ENCODE measurements at regions not wholly inside any gene's neighbourhood (a gene's known extent, or its start where the extent isn't known, plus 50 kb on each side); places are given as distances from the start of the nearest gene placed in this dataset.
"Not testable (repeated sequence)": the region's sequence is repeated elsewhere in the genome, so short reads cannot be mapped to it uniquely, and the experiment has no call there.

DNA sequence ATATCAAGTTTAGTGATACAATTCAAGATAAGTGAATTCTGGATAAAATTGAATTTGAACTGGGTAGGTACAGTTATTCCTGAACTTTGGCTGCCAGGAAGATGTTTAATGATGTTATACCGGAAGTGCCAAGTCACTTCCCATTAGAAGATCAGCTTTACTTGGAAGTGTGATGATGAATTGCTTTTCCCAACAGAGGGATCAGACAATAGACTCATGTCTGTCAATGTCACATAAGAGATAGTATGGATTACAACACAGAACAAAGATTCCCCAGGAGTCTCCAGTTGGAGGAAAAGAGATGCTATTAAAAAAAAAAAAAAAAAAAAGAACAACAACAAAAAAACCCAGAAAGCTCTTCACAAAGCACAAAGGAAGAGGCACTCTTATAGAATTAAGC lies 497.9 kb upstream of the EPHA7 start:
- no peak for DNase-seq

DNA sequence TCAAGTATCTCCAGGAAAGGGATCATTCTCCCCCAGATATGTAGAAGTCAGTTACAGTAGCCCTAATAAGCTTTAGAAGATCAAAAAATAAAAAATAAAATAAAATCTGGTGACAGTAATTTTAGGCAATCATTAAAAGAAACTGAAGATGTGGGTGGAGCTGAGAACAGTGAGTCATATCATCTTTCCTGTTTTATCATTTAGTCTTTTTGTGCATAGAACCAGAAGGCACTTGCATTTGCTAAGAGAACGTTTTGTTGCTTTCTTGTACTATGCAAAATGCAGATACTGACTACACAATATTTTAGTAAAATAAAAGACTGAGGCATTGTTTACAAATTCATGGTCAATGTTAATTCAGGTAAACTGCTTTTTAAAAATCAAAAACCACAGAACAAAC lies 497.4 kb upstream of the EPHA7 start:
- no peak for DNase-seq

DNA sequence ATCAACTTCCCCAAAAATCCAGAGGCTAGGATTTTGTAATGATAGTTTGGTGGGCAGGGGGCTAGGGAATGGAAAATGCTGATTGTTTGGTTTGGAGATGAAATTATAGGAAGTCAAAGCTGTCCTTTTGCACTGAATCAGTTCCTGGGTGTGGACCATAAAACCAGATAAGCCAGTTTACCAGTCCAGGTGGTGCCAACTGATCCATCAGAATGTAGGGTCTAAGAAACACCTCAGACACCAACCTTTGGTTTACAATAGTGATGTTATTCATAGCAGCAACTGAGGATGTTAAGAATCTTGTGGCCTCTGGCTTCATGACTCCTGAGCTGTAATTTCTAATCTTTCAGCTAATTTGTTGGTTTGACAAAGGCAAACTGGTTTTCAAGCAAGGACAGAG lies 496.6 kb upstream of the EPHA7 start:
- DNase-seq, result no peak

DNA sequence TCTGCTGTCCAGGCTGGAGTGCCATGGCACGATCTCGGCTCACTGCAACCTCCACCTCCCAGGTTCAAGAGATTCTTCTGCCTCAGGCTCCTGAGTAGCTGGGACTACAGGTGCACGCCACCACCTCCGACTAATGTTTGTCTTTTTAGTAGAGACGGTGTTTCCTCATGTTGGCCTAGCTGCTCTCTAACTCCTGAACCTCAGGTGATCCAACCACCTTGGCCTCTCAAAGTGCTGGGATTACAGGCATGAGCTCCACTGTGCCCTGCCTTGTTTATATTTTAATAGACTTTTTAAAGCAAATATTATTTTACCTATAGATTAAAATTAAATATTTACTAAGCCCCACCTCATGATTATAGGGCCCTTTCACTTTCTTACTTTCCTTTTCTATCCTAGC lies 483.2 kb upstream of the EPHA7 start:
- DNase-seq, result no peak

DNA sequence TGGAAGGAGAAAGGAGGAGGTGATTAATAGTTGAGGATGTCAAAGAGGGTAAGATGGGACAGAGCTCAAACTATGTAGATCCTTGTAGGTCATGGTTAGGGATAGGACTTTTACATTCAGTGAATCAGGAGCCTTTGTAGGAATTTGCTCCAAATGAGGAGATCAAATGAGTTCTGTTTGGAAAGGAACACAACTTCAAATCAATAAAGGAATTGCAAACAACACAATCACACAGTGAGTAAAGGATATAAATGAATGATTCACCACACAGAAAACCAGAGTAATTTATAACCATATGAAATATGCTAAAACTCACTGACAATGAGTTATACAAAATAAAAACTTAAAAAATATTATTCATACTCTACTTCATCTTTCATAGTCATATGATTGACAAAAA lies 480.8 kb upstream of the EPHA7 start:
- DNase-seq, result no peak

DNA sequence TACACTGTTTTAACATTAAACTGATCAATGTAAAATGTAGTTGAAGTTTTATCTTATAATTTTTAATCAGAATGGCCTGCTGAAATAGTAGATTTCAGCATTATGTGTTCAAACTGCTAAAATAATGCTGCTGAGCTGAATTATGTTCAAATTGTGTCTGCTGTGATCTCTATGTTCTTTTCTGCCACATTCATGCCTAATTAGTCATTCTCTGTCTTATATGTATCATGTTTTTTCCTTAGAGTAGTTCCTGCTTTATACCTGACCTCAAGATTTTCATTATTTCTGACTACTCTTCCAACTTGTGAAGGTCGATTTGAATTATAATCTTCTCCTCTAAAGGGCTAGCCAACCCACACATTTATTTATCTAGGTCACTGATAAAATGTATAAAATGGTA lies 476.7 kb upstream of the EPHA7 start:
- no peak for DNase-seq

DNA sequence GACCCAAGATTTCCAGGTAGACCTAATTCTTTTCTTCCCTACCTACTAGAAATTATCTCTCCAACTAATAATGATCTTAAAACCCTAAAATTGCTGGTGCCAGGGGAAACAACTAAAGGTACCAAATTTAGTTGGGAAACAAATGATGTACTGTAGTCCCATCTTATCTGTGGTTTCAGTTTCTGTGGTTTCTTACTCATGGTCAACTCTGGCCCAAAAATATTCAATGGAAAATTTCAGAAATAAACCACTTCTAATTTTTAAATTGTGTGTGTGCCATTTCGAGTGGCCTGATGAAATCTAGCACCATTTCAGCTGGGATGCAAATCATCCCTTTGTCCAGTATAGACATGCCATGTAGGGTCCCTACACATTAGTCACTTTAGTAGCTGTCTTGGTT lies 475.2 kb upstream of the EPHA7 start:
- no peak for DNase-seq

DNA sequence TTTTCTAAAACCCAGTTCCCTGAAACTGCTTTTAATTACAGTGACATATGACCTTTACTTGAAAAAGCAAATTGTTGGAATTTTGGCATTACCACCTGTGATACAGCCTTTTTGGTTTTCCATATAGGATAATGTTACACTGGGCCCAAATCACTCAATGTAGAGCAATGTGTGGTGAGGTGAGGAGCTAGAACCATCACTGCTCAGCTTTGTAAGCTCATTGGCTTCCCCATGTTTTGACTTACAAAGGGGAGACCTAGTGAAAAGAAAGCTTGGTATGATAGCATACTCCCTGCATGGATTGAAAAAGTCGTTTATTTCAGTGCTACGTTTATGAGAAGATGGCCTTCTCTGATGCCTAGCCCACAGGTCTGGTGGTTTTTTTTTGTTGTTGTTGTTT lies 470.4 kb upstream of the EPHA7 start:
- no peak for DNase-seq

DNA sequence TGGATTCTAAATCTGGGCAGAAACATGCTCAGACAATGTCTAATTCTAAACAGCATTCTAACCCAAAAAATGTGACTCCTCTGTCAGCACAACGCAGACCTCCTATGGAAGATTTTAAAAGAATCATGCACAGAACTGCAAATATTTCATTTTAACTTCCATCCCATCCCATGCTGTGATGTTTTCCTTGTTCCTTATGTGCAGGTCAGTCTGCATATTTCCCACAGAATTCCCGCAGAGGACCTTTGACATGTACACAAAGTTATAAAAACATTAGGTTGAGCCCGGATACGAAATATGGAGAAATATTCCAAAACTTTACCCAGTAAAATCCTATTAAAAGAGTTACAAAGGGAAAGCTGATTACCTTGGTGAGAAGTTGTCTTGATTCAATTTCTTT lies 467.1 kb upstream of the EPHA7 start:
- no peak for DNase-seq

DNA sequence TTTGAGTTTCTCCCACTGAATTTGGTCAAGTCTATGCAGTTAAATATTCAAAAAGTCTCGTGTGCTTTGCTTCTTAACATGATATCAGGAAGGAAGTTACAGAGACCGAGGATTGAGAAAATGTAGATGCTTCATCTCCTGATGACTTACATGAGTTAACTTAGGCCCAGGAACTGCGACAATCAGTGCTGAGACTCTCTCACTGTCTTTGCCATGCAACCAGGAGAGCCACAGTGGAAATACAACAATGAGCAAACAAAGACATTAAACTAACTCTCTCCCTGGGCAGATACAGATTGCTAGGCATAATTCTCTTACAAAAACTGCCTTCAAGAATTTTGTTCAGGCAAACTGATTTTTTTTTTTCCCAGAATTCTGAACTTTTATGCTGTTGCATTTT lies 440.6 kb upstream of the EPHA7 start:
- DNase-seq, result no peak

DNA sequence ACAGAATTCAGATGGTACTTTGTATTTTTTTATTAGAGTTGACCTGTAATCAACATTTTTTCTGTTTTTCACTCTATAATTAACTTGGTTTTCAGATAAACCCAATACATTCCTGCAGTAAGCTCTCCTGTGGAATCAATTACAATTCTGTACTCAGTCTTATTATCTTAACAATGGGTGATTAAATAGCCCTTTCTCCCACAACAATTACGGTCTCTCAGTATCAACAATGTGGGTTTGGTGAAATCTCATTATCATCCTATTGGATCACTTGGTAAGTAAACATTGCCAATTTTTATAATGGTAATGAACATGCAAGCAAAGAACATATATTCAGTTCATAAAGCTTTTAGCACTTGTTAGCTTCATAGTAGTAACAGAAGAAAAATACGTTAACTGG lies 438.9 kb upstream of the EPHA7 start:
- DNase-seq, result no peak

DNA sequence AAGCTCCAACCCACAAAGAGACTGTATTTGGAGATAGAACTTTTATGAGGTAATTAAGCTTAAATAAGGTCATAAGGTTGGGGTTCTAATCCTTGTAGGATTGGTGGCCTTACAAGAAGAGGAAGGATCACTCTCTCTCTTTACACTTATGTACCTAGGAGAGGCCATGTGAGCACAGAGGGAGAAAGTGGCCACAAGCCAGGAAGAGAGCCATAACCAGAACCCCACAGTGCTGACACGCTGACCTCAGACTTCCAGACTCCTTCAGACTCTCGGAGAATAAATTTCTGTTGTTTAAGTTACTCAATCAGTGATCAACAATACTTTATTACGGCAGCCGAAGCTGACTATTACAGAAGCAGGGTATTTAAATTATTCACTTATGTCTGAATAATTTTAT lies 430.5 kb upstream of the EPHA7 start:
- DNase-seq, result no peak

DNA sequence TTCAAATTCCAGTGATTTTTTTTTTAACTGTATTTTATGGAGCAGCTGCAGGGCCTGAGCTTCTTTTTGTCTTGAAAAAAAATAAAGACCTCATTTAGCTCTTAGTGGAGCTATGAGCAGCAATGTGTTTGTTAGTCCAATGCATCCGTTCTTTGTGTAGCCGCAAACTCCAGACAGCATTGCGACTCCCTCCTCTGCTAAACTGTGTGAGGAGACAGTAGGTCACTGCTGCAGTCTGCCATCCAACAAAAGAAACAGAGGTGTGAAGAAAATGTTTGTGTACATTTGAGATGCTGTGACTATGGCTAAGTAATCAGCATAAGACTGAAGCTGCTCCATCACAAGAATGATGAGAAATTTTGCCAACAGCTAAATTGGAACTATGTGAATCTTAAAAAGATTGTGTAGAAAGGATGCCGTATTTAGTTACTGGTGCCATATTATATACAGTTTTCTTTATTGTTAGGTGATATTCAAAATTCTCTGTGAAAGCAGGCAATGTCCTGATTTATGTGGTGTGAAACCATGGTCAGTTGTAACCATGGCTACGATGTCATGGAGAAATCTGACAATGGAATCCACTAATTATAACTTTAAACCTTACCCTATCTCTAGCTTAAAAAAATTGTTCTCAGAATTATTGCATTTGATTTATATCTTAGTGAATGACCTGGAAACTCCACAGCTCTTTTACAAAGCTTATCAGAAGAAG lies 428.8 kb upstream of the EPHA7 start:
- no peak for DNase-seq

DNA sequence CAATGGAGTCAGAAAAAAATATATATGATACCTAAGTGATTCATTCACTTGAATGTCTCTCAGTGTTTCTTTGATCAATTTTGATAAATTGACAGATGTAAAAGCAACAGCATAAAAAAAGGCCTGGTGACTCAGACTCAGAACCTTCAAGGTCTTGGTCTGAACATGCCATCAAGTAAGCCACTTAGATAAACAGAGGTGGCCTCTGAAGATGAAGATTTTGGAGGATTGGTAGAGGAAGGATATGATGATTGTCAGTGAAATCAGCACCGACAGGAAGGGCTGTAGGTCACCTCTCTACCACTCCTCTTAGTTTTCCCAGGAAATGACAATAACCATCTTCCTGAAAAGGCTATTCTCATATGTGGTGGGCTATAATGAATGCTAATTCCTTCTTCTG lies 422.8 kb upstream of the EPHA7 start:
- DNase-seq, result no peak

DNA sequence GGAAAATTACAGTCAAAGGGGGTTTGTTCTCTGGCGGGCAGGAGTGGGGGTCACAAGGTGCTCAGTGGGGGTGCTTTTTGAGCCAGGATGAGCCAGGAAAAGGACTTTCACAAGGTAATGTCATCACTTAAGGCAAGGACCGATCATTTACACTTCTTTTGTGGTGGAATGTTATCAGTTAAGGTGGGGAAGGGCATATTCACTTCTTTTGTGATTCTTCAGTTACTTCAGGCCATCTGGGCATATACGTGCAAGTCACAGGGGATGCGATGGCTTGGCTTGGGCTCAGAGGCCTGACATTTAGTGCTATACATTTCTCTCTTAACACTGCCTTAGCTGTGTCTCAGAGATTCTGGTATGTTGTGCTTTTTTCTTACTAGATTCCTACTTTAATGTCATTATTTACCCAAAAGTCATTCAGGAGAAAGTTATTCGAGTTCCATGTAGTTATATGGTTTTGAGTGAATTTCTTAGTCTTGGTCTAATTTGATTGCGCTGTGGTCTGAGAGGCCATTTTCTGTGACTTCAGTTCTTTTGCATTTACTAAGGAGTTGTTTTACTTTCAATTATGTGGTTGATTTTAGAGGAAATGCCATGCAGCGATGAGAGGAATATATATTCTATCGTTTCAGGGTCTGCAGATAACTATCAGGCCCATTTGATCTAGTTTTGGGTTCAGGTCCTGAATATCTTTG lies 416.2 kb upstream of the EPHA7 start:
- not testable (repeated sequence) for DNase-seq

DNA sequence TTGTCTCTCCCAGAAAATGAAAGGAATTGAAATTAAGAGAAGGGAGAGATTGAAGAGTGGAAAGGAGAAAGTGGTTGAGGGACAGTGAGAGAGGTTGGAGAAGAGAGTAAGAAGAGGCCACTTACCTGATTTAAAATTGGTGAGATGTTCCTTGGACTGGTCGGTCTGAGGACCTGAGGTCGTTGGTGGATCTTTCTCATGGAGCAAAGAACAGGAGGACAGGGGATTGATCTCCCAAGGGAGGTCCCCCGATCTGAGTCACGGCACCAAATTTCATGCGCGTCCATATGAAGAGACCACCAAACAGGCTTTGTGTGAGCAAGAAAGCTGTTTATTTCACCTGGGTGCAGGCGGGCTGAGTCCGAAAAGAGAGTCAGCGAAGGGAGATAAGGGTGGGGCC lies 415.7 kb upstream of the EPHA7 start:
- DNase-seq, result not testable (repeated sequence)

DNA sequence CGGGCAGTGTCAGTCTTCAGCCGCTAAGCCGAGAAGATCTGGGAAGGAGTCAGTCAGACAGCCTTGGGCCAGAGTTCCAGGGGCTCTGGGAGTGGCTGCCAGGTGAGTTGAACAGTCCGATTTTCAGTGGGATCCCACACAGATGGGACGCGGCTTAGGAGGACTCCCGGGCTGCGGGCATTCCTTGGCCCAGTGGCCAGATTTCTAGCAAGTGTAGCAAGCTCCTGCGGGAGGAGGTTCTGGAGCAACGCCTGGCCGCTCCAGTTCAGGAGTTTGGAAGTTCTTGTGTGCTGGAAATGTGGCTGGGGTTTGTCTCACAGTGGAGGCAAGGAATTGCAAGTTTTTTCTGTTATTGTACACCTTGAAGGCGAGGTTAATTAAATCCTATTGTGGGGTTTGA lies 414.0 kb upstream of the EPHA7 start:
- DNase-seq, result not testable (repeated sequence)

DNA sequence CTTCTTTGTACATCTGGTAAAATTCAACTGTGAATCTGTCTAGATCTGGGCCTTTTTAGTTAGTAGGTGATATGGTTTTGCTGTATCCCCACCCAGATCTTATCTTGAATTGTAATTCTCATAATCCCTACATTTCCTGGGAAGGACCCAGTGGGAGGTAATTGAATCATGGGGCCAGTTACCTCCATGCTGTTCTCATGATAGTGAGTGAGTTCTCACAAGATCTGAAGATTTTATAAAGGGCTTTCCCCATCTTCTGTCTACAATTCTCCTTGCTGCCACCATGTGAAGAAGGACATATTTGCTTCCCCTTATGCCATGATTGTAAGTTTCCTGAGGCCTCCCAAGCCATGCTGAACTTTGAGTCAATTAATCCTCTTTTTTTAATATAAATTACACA lies 410.4 kb upstream of the EPHA7 start:
- not testable (repeated sequence) for DNase-seq

DNA sequence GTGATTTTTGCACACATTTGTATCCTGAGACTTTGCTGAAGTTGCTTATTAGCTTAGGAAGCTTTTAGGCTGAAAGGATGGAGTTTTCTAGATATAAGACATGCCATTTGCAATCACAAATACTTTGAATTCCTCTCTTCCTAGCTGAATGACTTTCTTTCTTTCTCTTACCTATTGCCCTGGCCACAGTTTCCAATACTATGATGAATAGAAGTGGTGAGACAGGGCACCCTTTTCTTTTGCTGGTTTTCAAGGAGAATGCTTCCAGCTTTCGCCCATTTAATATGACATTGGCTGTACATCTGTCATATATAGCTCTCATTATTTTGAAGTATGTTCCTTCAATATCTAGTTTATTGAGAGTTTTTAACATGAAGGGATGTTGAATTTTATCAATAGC lies 409.6 kb upstream of the EPHA7 start:
- no peak for DNase-seq

DNA sequence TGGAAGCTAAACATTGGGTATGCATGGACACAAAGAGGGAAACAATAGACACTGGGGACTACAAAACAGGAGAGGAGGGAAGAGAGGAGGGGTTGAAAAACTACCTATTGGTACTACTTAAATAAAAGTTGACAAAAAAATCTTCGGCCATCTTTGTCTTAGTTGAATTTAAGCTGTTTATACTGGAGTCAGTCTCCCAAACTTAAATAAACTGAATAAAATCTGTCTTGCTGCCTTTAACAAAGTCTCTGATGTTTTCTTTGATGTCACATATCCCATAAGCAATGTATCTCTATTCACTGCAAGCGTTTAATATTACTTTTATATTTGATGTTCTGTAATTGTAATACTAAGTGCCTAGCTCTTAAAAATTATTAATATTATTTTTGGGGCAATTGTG lies 409.2 kb upstream of the EPHA7 start:
- DNase-seq, result no peak

DNA sequence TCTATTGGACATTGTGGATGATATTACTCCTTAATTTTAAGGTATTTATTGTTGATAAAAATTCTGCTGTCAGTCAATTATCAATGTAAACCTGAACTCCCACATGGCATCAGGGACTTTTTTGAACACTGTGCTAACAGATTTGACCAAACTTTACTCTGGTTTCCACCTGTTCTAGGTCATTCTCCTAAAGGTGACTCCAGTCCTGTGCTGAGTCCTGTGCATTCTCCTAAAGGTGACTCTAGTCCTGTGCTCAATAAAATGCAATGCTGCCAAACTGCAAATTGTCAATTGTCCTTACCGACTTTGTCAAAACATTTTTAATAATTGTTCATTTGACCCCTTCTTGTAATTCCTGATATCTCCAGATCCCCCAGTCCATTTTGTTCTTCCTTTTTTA lies 408.4 kb upstream of the EPHA7 start:
- DNase-seq, result no peak

DNA sequence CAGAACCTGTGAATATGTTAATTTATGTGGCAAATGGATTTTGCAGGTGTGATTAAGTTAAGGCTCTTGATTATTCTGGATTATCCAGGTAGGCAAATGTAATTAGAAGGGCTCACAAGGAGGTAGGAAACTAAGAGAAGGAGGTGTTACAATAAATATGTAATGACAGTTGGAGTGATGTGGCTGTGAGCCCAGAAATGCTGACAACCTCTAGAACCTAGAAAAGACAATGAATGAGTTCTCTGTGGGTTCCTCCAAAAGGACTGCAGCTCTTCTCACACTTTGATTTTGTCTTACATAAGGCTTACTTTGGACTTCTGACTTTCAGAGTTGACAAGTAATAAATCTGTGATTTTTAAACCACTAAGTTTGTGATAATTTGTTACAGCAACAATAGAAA lies 406.6 kb upstream of the EPHA7 start:
- DNase-seq, result no peak

DNA sequence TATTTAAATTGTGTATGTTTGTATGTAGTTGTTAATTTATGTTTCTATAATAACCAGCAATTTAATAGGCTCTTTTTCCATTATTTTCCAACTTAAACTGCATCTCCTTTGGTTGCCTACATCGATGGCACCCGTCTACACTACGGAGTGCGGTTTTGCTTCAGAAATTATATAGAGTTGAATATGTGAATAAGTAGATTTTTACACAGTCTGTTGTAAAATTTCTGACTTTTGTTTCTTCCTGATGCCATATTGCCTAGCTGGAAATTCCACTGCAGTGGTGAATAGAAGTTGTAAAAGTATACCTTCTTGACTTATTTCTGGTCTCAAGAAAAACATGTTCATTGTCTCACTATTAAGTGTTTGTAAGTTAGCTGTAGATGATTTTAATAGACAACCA lies 404.1 kb upstream of the EPHA7 start:
- DNase-seq, result no peak

DNA sequence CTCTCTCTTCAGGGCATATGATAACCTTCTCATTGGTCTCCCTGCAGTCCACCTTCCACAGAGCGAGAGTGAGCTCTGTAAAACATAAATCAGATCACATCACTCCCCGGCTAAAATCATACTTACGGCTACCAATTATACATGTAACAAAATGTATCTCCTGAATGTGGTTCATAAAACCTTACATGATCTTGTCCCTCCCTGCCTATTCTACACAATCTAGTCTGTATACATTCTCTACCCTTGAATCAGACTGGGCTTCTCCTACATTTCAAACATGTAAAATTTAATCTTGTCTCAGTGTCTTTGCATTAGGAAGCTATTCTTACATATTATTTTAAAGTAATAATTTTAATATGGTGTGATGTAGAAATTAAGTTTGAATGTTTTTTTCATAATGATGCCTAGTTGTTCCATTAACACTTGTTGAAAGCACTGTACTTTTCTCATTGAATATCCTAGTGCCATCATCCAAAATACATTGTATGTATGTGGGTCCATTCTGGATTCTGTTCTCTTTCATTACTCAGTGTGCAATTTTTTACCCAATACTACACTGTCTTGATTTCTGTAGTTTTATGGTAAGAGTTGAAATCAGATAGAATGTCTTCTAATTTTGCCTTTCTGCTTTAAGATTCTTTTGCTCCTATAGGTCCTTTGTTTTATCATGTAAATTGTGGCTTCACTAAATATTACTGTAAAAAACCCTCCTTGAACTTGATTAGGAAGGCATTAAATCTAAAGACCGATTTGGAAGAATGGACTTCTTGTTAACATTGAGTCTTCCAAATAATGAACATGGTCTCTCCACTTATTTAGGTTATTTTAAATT lies 403.3 kb upstream of the EPHA7 start:
- no peak for DNase-seq

Measured in NCI-H526 treated with DMSO at 0.1 percent for 48 hours (cell line).